A549 (cell line): ENCODE measurements at regions not wholly inside any gene's neighbourhood (a gene's known extent, or its start where the extent isn't known, plus 50 kb on each side); places are given as distances from the start of the nearest gene placed in this dataset.

ENCODE experiments used
- ATAC-seq, 2 experiments: fragments of 200-7000 bp in 1 of 2; fragments of >200 bp in 1 of 2; cut with Nextera tagmentation in 1 of 2; cut with Tn5 transposase in 1 of 2; 3 replicates each; pipeline versions ENCODE4 v1.8.0 to v1.9.1; 2018 to 2020; ENCODE audit warnings: mild to moderate bottlenecking in 1 of 2, moderate library complexity in 1 of 2
- CTCF ChIA-PET: fragments of 300-600 bp; sonication (Branson Sonifier 250); formaldehyde crosslinking; extraction: SDS; loops from one replicate; lab custom pipeline; 2021; ENCODE audit warnings: antibody characterized with exemption, inconsistent platforms; lab: Yijun Ruan, JAX
- POLR2A ChIA-PET: fragments of 350-600 bp; formaldehyde crosslinking; extraction: SDS; loops from one replicate; lab custom pipeline; 2021; ENCODE audit warnings: antibody characterized with exemption, inconsistent platforms; lab: Yijun Ruan, JAX
- DNase-seq, 2 experiments: peaks; one replicate each; pipeline versions ENCODE4 v3.0.0 to v3.0.0-alpha.2; 2011 to 2016; ENCODE audit warnings: low read depth in 1 of 2, low spot score in 1 of 2
- FAIRE-seq: peaks from 2 replicates; lab custom pipeline; 2011; peaks lifted over from hg19 to GRCh38; lab: Jason Lieb, UNC
- H3K27ac ChIP-seq, 2 experiments: fragments of >200 bp; sonication (Bioruptor Twin); formaldehyde crosslinking; 3 replicates each; pipeline ENCODE4 v1.5.1; 2016 to 2017
- H3K4me1 ChIP-seq: fragments of >200 bp; sonication (Bioruptor Twin); formaldehyde crosslinking; 3 replicates; pipeline ENCODE4 v1.6.1; 2016
- H3K4me2 ChIP-seq: fragments of >200 bp; sonication (Bioruptor Twin); formaldehyde crosslinking; 3 replicates; pipeline ENCODE4 v1.6.1; 2016
- H3K4me3 ChIP-seq: fragments of >200 bp; sonication (Bioruptor Twin); formaldehyde crosslinking; 3 replicates; pipeline ENCODE4 v1.5.1; 2016
- H3K9me3 ChIP-seq: fragments of >200 bp; sonication (Bioruptor Twin); formaldehyde crosslinking; 3 replicates; pipeline ENCODE4 v1.6.1; 2016
- BHLHE40 ChIP-seq: IDR thresholded peaks from 2 replicates; pipeline ENCODE4 v1.6.1; 2012; ENCODE audit warnings: low read depth, low read length, inconsistent platforms
- CEBPB ChIP-seq, 2 experiments: fragments of >200 bp in 1 of 2; sonication (Bioruptor Twin) in 1 of 2; formaldehyde crosslinking in 1 of 2; IDR thresholded peaks; 2 replicates each; pipeline ENCODE4 v1.6.1; 2012 to 2016
- CHD4 ChIP-seq: fragments of 200-600 bp; sonication (generic); IDR thresholded peaks from 2 replicates; pipeline ENCODE4 v1.6.1; 2016; ENCODE audit warnings: antibody characterized with exemption, mild to moderate bottlenecking, borderline replicate concordance
- ESRRA ChIP-seq: fragments of 150-350 bp; IDR thresholded peaks from 2 replicates; pipeline ENCODE4 v1.6.1; 2014; ENCODE audit warnings: mild to moderate bottlenecking, low read length, borderline replicate concordance
- FOSB ChIP-seq: fragments of 250-450 bp; sonication (Bioruptor Pico); IDR thresholded peaks from 2 replicates; pipeline ENCODE4 v1.5.0; 2020; ENCODE audit warnings: mild to moderate bottlenecking, moderate library complexity
- GATA3 ChIP-seq: IDR thresholded peaks from 2 replicates; pipeline ENCODE4 v1.6.1; 2012; ENCODE audit warnings: borderline replicate concordance
- HES2 ChIP-seq: fragments of >200 bp; sonication (Bioruptor Twin); formaldehyde crosslinking; IDR thresholded peaks from 2 replicates; pipeline ENCODE4 v1.6.1; 2016
- HEYL ChIP-seq: fragments of 250-450 bp; sonication (Bioruptor Pico); IDR thresholded peaks from 2 replicates; pipeline ENCODE4 v1.8.0; 2021; ENCODE audit warnings: mild to moderate bottlenecking, moderate library complexity
- HOXA7 ChIP-seq: fragments of 250-450 bp; sonication (Bioruptor Pico); IDR thresholded peaks from 2 replicates; pipeline ENCODE4 v1.5.0; 2020; ENCODE audit warnings: mild to moderate bottlenecking, moderate library complexity
- KDM1A ChIP-seq: fragments of 200-600 bp; sonication (generic); IDR thresholded peaks from 2 replicates; pipeline ENCODE4 v1.6.1; 2016; ENCODE audit warnings: low read depth, mild to moderate bottlenecking
- MAFK ChIP-seq: fragments of 450-650 bp; IDR thresholded peaks from 2 replicates; pipeline ENCODE4 v1.6.1; 2014; ENCODE audit not compliant: partially characterized antibody
- MAZ ChIP-seq: fragments of 150-350 bp; IDR thresholded peaks from 2 replicates; pipeline ENCODE4 v1.6.1; 2014; ENCODE audit warnings: antibody characterized with exemption, low read depth, low read length, borderline replicate concordance
- MYC ChIP-seq: IDR thresholded peaks from 2 replicates; pipeline ENCODE4 v1.6.1; 2012; ENCODE audit warnings: mild to moderate bottlenecking, inconsistent platforms, low read length, improper control_type of control experiment, borderline replicate concordance
- NFE2L2 ChIP-seq: fragments of 150-350 bp; conservative IDR thresholded peaks from 2 replicates; pipeline ENCODE4 v1.6.1; 2014; ENCODE audit warnings: low read length
- NPAS2 ChIP-seq: fragments of 250-450 bp; sonication (Bioruptor Pico); IDR thresholded peaks from 2 replicates; pipeline ENCODE4 v1.8.0; 2022; ENCODE audit warnings: mild to moderate bottlenecking, moderate library complexity, borderline replicate concordance
- PHF8 ChIP-seq: fragments of 200-600 bp; sonication (generic); IDR thresholded peaks from 2 replicates; pipeline ENCODE4 v1.6.1; 2016; ENCODE audit warnings: low read depth, mild to moderate bottlenecking, antibody characterized with exemption, moderate library complexity, borderline replicate concordance
- POLR2A ChIP-seq: IDR thresholded peaks from 2 replicates; pipeline ENCODE4 v1.6.1; 2012; ENCODE audit warnings: mild to moderate bottlenecking, low read length
- POLR2AphosphoS2 ChIP-seq: conservative IDR thresholded peaks from 2 replicates; pipeline ENCODE4 v1.6.1; 2012; ENCODE audit warnings: low read length, improper control_type of control experiment, inconsistent platforms
- SMC3 ChIP-seq: fragments of >200 bp; sonication (Bioruptor Twin); formaldehyde crosslinking; IDR thresholded peaks from 3 replicates; pipeline ENCODE4 v1.6.1; 2018; ENCODE audit warnings: inconsistent platforms
- USF2 ChIP-seq: fragments of 450-650 bp; IDR thresholded peaks from 2 replicates; pipeline ENCODE4 v1.6.1; 2014; ENCODE audit warnings: antibody characterized with exemption
- ZC3H11A ChIP-seq: fragments of 450-650 bp; IDR thresholded peaks from 2 replicates; pipeline ENCODE4 v1.6.1; 2014; ENCODE audit warnings: antibody characterized with exemption, mild to moderate bottlenecking
- ZNF302 ChIP-seq: fragments of 250-450 bp; sonication (Bioruptor Pico); IDR thresholded peaks from 2 replicates; pipeline ENCODE4 v1.9.0; 2021; ENCODE audit warnings: inconsistent platforms, mild to moderate bottlenecking, moderate library complexity
- WGBS: methylation state at CpG from one replicate; pipeline ENCODE4 v1.1.6; 2017; ENCODE audit errors: missing lambda C conversion rate; 5-methylcytosine and 5-hydroxymethylcytosine counted together
- TF ChIP-seq, protein P1 (sequence below): IDR thresholded peaks from 2 replicates; pipeline ENCODE4 v1.6.1; 2012

DNA sequence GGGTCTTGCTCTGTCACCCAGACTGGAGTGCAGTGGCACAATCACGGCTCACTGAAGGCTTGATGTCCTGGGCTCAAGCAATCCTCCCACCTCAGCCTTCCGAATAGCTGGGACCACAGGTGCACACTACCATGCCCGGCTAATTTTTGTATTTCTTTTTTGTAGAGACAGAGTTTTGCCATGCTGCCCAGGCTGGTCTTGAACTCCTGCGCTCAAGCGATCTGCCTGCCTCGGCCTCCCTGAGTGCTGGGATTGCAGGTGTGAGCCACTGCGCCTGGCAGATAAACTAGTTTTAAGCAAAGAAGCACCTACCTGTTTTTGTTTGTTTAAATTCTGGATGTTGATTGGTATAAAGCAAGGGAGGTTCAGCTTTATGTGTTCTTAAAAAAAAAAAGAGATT is 170.6 kb upstream of the GOLIM4 start:
- no peak for ATAC-seq
- no peak overlapping the region for H3K27ac ChIP-seq
- WGBS, result 44% methylated on average over 7 of the region's 7 CpGs
- no peak for DNase-seq
- no peak overlapping the region for H3K4me3 ChIP-seq
- H3K4me1 ChIP-seq, result no peaks in the 10 kb centered on the region
- CTCF ChIA-PET, result no interaction called here
- POLR2A ChIA-PET, result no interaction called here
- FAIRE-seq, result no peak
- H3K4me2 ChIP-seq, result no peak overlapping the region
- no peaks in the 10 kb centered on the region for H3K9me3 ChIP-seq
- no peak for TF ChIP-seq CEBPB (IDR thresholded peaks at IDR 0.05)
- TF ChIP-seq POLR2A, result no peak
- no peak for TF ChIP-seq KDM1A
- TF ChIP-seq FOSB (CRISPR knock-in tag), result no peak

GRCh38 chr3:168262887-168263286 is 167.2 kb upstream of the GOLIM4 start:
- no peak overlapping the region for H3K27ac ChIP-seq
- TF ChIP-seq NPAS2, result no peak
- TF ChIP-seq SMC3, result no peak
- TF ChIP-seq POLR2AphosphoS2, result no peak
- no peak for TF ChIP-seq USF2
- no peak for TF ChIP-seq HOXA7
- TF ChIP-seq GATA3, result no peak
- TF ChIP-seq MYC, result no peak
- TF ChIP-seq BHLHE40, result no peak
- TF ChIP-seq CHD4, result no peak
- TF ChIP-seq HEYL (CRISPR knock-in tag), result no peak
- TF ChIP-seq, all 56 proteins: peak for 0
- DNase-seq (no peak), FAIRE-seq (no peak), ATAC-seq (no peak)
- no peak overlapping the region for H3K4me3 ChIP-seq
- H3K4me1 ChIP-seq, result no peaks in the 10 kb centered on the region
- H3K4me2 ChIP-seq, result no peak overlapping the region
- ChIA-PET POLR2A (no interaction called here), CTCF (no interaction called here)
- no peaks in the 10 kb centered on the region for H3K9me3 ChIP-seq

DNA sequence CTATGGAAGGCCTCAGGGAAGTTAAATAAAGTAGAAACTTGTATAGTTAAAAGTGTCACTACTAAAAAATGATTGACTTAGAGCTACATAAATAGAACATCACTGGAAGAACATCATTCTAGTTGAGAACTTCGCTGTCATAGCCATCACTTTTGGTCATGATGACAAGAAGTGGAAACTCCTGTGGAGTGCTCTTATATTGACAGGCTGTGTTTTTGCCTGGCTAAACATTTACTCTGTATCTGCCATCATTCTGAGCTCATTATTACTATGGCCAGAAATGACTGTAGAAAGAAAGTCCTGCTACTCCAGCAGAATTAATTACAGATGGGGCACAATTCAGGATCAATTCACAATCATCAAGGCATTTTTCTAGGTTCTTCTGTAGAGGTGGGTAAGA is 165.1 kb upstream of the GOLIM4 start:
- ChIA-PET POLR2A (no interaction called here), CTCF (no interaction called here)
- TF ChIP-seq MAFK (no peak), HES2 (no peak), CEBPB (IDR thresholded peaks at IDR 0.05) (no peak), POLR2AphosphoS2 (no peak), ZNF302 (CRISPR knock-in tag) (no peak), PHF8 (no peak), MAZ (no peak)
- H3K4me3 ChIP-seq, result no peak overlapping the region
- no peaks in the 10 kb centered on the region for H3K4me1 ChIP-seq
- FAIRE-seq, result no peak
- no peak for DNase-seq
- H3K4me2 ChIP-seq, result no peak overlapping the region
- no peak for ATAC-seq
- WGBS, result 0% methylated on average over 1 of the region's 1 CpG
- no peak overlapping the region for H3K27ac ChIP-seq
- no peaks in the 10 kb centered on the region for H3K9me3 ChIP-seq

DNA sequence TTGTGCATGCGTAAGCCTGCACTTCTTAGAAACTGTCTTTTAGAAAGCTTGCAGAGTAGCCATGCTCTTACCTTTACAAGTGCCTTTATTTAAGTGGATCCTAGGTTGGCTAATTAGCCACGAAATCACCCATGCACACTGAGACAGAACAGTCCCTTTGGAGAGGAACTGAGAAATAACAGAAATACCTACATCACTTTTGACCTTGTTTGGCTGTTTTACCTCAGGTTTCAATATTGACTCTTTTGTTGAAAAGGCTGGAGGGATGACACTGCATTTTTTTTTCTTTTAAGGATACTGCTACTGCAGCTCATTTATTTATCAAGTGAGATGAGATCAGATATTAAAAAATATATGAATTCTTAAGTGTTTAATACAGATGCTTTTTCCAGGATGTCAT is 155.6 kb upstream of the GOLIM4 start:
- POLR2A ChIA-PET, result no interaction called here
- Histone ChIP-seq H3K4me2 (no peak overlapping the region), H3K4me3 (no peak overlapping the region), H3K27ac (no peak overlapping the region), H3K4me1 (peaks cover 9% of the 10 kb centered on the region), H3K9me3 (no peaks in the 10 kb centered on the region)
- CTCF ChIA-PET, result interaction anchor here (0.7 kb wide), 1 partner anchor 21 kb away, joined by 3 read pairs; no protein-coding TSS in a partner anchor
- TF ChIP-seq ESRRA, result no peak
- TF ChIP-seq, protein P1, sequence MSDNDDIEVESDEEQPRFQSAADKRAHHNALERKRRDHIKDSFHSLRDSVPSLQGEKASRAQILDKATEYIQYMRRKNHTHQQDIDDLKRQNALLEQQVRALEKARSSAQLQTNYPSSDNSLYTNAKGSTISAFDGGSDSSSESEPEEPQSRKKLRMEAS, result no peak
- TF ChIP-seq POLR2AphosphoS2, result no peak
- TF ChIP-seq NFE2L2, result no peak
- TF ChIP-seq MYC, result no peak
- TF ChIP-seq ZC3H11A, result no peak
- DNase-seq (no peak), ATAC-seq (no peak), FAIRE-seq (no peak)
- 56% methylated on average over 2 of the region's 2 CpGs for WGBS
